Kidney (tissue), 13 donors: ENCODE measurements at regions not wholly inside any gene's neighbourhood (a gene's known extent, or its start where the extent isn't known, plus 50 kb on each side); places are given as distances from the start of the nearest gene placed in this dataset.
A peak's percentile ranks its signal among the peaks of the same experiment; 100 is the strongest.

Source experiments
- DNase-seq, 5 donors: peaks; one replicate each; pipeline ENCODE4 v3.0.0-alpha.2; 2013 to 2020
- FAIRE-seq: peaks from 2 replicates; lab custom pipeline; 2012; peaks lifted over from hg19 to GRCh38; lab: Jason Lieb, UNC
- H3K27ac ChIP-seq, 2 donors: one replicate each; pipeline ENCODE4 v1.7.0; 2013; ENCODE audit warnings: low read depth in 2 of 2, low read length in 2 of 2, inconsistent platforms in 1 of 2
- H3K27me3 ChIP-seq: one replicate; pipeline ENCODE4 v1.7.1; 2013; ENCODE audit warnings: low read length, inconsistent platforms; ENCODE audit not compliant: control insufficient read depth, insufficient read depth
- H3K36me3 ChIP-seq, 3 donors: one replicate each; pipeline versions ENCODE4 v1.7.0 to v1.7.1; 2013; ENCODE audit warnings: low read length in 3 of 3, control low read depth in 1 of 3, inconsistent platforms in 1 of 3; ENCODE audit not compliant: insufficient read depth in 3 of 3, control insufficient read depth in 2 of 3
- H3K4me1 ChIP-seq, 3 donors: one replicate each; pipeline versions ENCODE4 v1.7.0 to v1.7.1; 2013; ENCODE audit warnings: low read length in 3 of 3, inconsistent platforms in 1 of 3, low read depth in 1 of 3; ENCODE audit not compliant: control insufficient read depth in 2 of 3, insufficient read depth in 2 of 3
- H3K4me3 ChIP-seq, 3 donors: one replicate each; pipeline versions ENCODE4 v1.7.0 to v1.8.1; 2013; ENCODE audit warnings: low read length in 3 of 3, control low read depth in 1 of 3, inconsistent platforms in 1 of 3
- H3K9ac ChIP-seq, 3 donors: one replicate each; pipeline versions ENCODE4 v1.7.0 to v1.7.1; 2013; ENCODE audit warnings: low read length in 3 of 3, control low read depth in 1 of 3, inconsistent platforms in 1 of 3
- H3K9me3 ChIP-seq, 3 donors: one replicate each; pipeline versions ENCODE4 v1.7.0 to v1.7.1; 2013; ENCODE audit warnings: low read length in 3 of 3, control low read depth in 1 of 3, inconsistent platforms in 1 of 3; ENCODE audit not compliant: control insufficient read depth in 2 of 3, insufficient read depth in 1 of 3
- CTCF ChIP-seq: IDR thresholded peaks from 3 replicates; pipeline ENCODE4 v1.5.1; 2012; ENCODE audit warnings: mild to moderate bottlenecking, moderate library complexity, borderline replicate concordance; ENCODE audit not compliant: insufficient read depth; ENCODE audit errors: extremely low read depth
- intact Hi-C: fragments of 100-400 bp; cut with DNase I; formaldehyde crosslinking; loops from one replicate; pipeline ENCODE4 v1.11.1; 2022
- donor health status: control.
- donor health status: control.
- donor health status: control.
- donor health status: control.
- donor health status: control.
- donor health status: DM: yes; HTN: yes; CAD: no.
- donor health status: Normal renal cell carcinoma (clear cell type).

DNA sequence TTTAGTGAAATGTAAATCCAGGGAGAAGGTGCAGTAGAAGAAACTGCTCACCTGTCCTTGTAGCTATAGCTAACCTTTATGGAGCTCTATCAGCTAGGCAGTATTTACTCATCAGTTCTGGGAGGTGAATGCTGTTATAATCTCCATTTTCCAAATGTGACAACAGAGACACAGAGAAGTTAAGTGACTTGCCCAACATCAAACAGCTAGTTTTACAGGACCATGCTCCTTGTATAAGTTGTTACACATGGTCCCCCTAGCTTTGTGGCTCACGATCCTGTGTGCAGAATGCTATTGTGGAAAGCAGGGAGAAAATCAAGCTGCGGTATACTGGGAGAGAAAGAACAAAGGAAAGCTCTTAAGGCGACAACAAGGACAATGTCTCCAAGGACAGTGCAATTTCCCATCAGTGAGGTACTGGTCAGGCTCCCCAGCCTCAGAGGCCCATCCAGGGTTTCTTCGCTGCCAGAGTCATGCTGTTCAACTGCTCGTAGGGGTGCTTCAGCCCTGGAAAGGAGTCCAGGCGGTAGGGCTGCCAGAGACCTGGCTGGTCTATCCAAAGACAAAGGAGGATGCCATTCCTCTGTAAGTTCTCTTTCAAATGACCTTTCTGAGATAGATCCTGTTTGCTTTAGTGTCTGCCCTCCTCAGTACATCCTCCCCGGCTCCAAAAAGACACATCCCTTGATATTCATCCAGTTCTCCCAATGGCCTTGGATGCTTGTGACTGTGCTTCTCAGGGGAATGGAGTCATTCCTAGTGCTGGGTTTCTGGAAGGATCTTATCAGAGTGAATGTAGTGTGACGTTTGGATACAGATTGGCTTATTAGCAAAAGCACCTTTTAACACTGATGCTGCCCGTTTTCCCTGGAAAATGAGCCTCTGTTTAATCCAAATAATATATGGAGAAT, 95.5 kb downstream of the ARF6 start:
- no peak for DNase-seq
- Histone ChIP-seq H3K27ac (peak overlapping the region; percentile 7 to 25), H3K36me3 (no peaks in the 10 kb centered on the region), H3K4me3 (no peak overlapping the region), H3K9ac (no peak overlapping the region), H3K4me1 (peaks cover 0 to 34% (median 16%) of the 10 kb centered on the region in 3 donors), H3K27me3 (no peaks in the 10 kb centered on the region), H3K9me3 (no peaks in the 10 kb centered on the region)
- FAIRE-seq: no peak
- no peak for TF ChIP-seq CTCF
- intact Hi-C loops: no loop called here

GRCh38 chr14:49989966-49990365, 97.1 kb downstream of the ARF6 start:
- no peak for FAIRE-seq
- peak overlapping the region in 1 of 2 donors; percentile 8 for H3K27ac ChIP-seq

DNA sequence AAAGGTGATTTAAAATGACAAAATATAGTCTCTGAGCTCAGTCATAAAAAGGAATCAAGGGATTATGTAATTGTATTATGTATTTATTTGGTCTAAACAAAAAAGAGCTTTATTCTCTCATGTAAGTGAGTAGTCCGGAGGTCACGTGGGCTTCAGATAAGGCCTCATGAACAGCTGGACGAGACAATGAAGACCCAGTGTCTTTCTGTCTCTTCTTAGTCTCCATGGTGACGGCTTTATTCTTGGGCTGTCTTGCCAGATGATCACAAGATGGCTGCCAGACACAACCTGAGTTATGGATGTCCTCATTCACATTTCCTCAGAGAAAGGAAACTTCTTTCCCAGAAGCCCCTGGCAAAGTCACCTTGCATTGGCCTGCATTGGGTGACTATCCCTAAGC, 98.6 kb downstream of the ARF6 start:
- no peak overlapping the region for H3K4me3 ChIP-seq
- H3K36me3 ChIP-seq: no peaks in the 10 kb centered on the region
- DNase-seq: no peak
- TF ChIP-seq CTCF: no peak
- H3K4me1 ChIP-seq: peaks cover 0 to 32% (median 16%) of the 10 kb centered on the region in 3 donors
- H3K9me3 ChIP-seq: no peaks in the 10 kb centered on the region
- H3K9ac ChIP-seq: no peak overlapping the region
- H3K27me3 ChIP-seq: no peaks in the 10 kb centered on the region
- no peak for FAIRE-seq
- intact Hi-C loops: no loop called here
- no peak overlapping the region for H3K27ac ChIP-seq

More at GRCh38 chr14:49989966-49990365, 97.1 kb downstream of the ARF6 start:
- Histone ChIP-seq H3K36me3 (no peaks in the 10 kb centered on the region), H3K4me3 (no peak overlapping the region), H3K9me3 (no peaks in the 10 kb centered on the region), H3K9ac (no peak overlapping the region), H3K4me1 (peaks cover 0 to 34% (median 16%) of the 10 kb centered on the region in 3 donors), H3K27me3 (no peaks in the 10 kb centered on the region)
- DNase-seq: no peak
- no peak for TF ChIP-seq CTCF
- intact Hi-C loops: no loop called here
